Endothelial cell (in vitro differentiated cells): ENCODE measurements at regions not wholly inside any gene's neighbourhood (a gene's known extent, or its start where the extent isn't known, plus 50 kb on each side); places are given as distances from the start of the nearest gene placed in this dataset.

Experiments used
- DNase-seq: peaks from one replicate; pipeline ENCODE4 v3.0.0; 2021; ENCODE audit warnings: low spot score
- H3K27ac Mint-ChIP-seq: one replicate; pipeline ENCODE4 v1.8.0; 2021; ENCODE audit warnings: mixed read lengths, inconsistent platforms; ENCODE audit not compliant: unreplicated experiment
- H3K27me3 Mint-ChIP-seq: one replicate; pipeline ENCODE4 v1.8.0; 2021; ENCODE audit warnings: mild to moderate bottlenecking, moderate library complexity, mixed read lengths, inconsistent platforms; ENCODE audit not compliant: unreplicated experiment
- H3K36me3 Mint-ChIP-seq: one replicate; pipeline ENCODE4 v1.8.0; 2021; ENCODE audit warnings: mild to moderate bottlenecking, low read depth, mixed read lengths, inconsistent platforms; ENCODE audit not compliant: unreplicated experiment
- H3K4me1 Mint-ChIP-seq: one replicate; pipeline ENCODE4 v1.8.0; 2021; ENCODE audit warnings: mild to moderate bottlenecking, mixed read lengths, inconsistent platforms; ENCODE audit not compliant: unreplicated experiment
- H3K4me3 Mint-ChIP-seq: one replicate; pipeline ENCODE4 v1.8.0; 2021; ENCODE audit warnings: mild to moderate bottlenecking, mixed read lengths, inconsistent platforms; ENCODE audit not compliant: unreplicated experiment
- H3K9me3 Mint-ChIP-seq: one replicate; pipeline ENCODE4 v1.8.0; 2021; ENCODE audit warnings: mixed read lengths, inconsistent platforms; ENCODE audit not compliant: unreplicated experiment
- TF ChIP-seq, protein P1 (sequence below): fragments of 200-600 bp; sonication (generic); IDR thresholded peaks from one replicate; pipeline ENCODE4 v1.5.0; 2021; ENCODE audit warnings: antibody characterized with exemption; ENCODE audit not compliant: unreplicated experiment

DNA sequence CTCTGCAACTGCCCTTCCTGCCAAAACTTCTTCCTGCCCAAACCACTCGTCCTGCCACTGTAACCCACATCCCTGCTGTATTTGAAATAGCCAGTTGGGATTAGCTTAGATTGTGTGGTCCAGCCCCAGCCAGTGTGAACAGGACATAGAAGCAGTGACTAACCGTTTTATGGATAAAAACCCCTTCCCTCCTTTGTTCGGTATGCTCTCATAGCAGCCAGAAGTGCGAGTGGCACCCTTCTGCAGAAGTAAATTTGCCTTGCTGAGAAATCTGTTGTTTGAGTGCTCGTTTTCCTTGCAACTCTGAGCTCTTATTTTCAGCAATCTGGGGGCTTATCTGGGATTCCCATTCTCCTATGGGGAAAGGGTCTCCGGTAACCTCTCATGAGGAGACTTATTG, 470.0 kb downstream of the PRDM9 start:
- no peak overlapping the region for H3K27ac Mint-ChIP-seq
- no peak overlapping the region for H3K4me3 Mint-ChIP-seq
- H3K9me3 Mint-ChIP-seq = peaks cover 14% of the 10 kb centered on the region
- no peaks in the 10 kb centered on the region for H3K27me3 Mint-ChIP-seq
- TF ChIP-seq, protein P1, sequence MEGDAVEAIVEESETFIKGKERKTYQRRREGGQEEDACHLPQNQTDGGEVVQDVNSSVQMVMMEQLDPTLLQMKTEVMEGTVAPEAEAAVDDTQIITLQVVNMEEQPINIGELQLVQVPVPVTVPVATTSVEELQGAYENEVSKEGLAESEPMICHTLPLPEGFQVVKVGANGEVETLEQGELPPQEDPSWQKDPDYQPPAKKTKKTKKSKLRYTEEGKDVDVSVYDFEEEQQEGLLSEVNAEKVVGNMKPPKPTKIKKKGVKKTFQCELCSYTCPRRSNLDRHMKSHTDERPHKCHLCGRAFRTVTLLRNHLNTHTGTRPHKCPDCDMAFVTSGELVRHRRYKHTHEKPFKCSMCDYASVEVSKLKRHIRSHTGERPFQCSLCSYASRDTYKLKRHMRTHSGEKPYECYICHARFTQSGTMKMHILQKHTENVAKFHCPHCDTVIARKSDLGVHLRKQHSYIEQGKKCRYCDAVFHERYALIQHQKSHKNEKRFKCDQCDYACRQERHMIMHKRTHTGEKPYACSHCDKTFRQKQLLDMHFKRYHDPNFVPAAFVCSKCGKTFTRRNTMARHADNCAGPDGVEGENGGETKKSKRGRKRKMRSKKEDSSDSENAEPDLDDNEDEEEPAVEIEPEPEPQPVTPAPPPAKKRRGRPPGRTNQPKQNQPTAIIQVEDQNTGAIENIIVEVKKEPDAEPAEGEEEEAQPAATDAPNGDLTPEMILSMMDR = no peak
- DNase-seq = no peak
- peaks cover 10% of the 10 kb centered on the region for H3K36me3 Mint-ChIP-seq
- no peaks in the 10 kb centered on the region for H3K4me1 Mint-ChIP-seq

DNA sequence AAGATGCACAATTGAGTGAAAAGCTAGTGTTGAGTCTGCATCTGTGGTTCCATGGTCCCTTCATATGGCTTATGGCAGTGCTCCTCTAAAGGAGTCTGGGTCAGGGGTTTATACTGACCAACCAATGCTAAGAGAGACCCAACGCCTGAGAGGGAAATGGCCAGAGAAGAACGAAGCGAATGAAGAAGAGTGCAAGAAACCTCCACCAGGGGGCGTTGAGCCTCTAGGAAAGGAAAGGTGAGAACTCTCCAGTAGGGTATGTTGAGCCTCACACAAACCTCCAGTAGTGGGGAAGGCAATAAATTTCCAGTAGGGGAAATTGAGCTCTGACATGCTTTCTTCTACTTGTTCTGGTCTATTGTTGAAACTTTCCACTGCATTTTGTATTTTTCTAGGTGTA, 470.6 kb downstream of the PRDM9 start:
- DNase-seq = no peak

DNA sequence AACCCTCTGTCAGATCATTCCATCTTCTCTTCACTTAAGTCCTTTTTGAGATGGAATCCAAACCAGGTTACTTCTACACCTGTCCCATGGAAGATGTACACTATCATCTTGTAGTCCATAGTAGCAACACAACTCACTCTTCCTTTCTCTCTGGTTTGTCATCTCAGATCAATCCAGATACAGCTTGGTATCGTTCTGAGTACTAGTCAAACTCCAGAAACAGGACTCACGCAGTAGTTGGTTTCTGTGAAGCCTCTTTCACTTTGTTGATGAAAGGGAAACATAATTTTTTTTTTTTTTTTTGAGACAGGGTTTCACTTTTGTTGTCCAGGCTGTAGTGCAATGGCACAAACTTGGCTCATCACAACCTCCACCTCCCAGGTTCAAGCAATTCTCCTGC, 484.0 kb downstream of the PRDM9 start:
- DNase-seq = no peak
- peaks cover 4% of the 10 kb centered on the region for H3K4me1 Mint-ChIP-seq
- no peaks in the 10 kb centered on the region for H3K36me3 Mint-ChIP-seq
- H3K9me3 Mint-ChIP-seq = no peaks in the 10 kb centered on the region
- H3K27ac Mint-ChIP-seq = no peak overlapping the region
- TF ChIP-seq, protein P1 = no peak
- H3K27me3 Mint-ChIP-seq = peaks cover 1% of the 10 kb centered on the region
- H3K4me3 Mint-ChIP-seq = no peak overlapping the region

More for the DNA sequence above, 470.6 kb downstream of the PRDM9 start:
- H3K4me1 Mint-ChIP-seq = no peaks in the 10 kb centered on the region
- H3K27ac Mint-ChIP-seq = no peak overlapping the region
- TF ChIP-seq, protein P1 = peak; percentile 44
- no peaks in the 10 kb centered on the region for H3K27me3 Mint-ChIP-seq
- peaks cover 10% of the 10 kb centered on the region for H3K36me3 Mint-ChIP-seq
- no peak overlapping the region for H3K4me3 Mint-ChIP-seq
- peaks cover 14% of the 10 kb centered on the region for H3K9me3 Mint-ChIP-seq

DNA sequence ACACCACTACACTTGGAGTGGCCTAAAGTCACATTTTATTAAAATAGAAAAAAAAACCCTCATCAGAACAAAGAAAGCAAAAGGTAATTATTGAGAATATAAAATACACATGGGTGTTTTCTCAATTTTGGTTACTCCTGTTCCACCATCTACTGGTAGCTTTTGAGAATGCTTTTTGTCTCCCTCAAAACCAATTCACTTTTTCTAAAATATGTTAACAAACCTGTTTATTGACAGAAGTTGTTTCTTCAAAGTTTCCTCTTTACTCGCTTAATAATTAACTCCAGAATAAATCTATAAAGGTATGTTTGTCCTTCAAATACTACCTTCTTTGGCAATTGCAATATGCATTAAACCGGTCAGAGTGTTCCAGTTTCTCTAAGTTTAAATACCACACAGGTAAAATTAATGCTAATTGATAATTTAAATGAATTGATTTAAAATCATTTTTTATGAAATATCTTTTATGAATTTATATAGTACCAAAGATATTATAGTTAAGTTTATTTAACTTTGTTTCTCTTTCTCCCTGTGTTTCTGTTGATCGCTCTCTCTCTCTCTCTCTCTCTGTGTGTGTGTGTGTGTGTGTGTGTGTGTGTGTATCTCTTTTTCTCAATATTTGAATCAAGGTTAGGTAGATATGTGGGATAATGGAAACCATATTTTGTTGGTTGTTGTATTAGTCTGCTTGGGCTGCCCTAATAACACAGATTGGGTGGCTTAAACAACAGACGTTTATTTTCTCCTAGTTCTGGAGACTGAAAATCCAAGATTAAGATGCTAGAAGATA, 487.4 kb downstream of the PRDM9 start:
- Mint-ChIP-seq H3K27me3 (no peaks in the 10 kb centered on the region), H3K27ac (no peak overlapping the region), H3K36me3 (no peaks in the 10 kb centered on the region), H3K4me3 (no peak overlapping the region), H3K4me1 (peaks cover 4% of the 10 kb centered on the region), H3K9me3 (no peaks in the 10 kb centered on the region)
- DNase-seq = no peak
- TF ChIP-seq, protein P1 = peak; percentile 56

DNA sequence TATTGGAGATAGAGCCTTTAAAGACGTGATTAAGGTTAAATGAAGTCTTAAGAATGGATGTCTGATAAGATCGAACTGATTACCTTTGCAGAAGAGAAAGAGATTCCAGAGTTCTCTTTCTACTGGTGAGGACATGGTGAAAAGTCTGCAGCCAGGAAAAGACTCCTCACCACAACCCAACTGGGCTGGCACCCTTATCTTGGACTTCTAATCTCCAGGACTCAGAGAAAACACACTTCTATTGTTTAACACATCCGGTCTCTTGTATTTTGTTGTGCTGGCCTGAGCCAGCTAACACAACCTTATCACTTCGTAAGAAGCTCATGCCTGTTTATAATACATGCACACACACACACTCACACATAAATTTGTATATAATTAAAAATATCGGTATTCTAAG, 489.1 kb downstream of the PRDM9 start:
- Mint-ChIP-seq H3K4me1 (peaks cover 4% of the 10 kb centered on the region), H3K27me3 (no peaks in the 10 kb centered on the region), H3K36me3 (no peaks in the 10 kb centered on the region), H3K27ac (peak overlapping the region; percentile 9), H3K4me3 (no peak overlapping the region), H3K9me3 (no peaks in the 10 kb centered on the region)
- TF ChIP-seq, protein P1 = no peak
- no peak for DNase-seq
